Activated T-helper 2 cell treated with anti-CD3 and anti-CD28 coated beads, Interferon-gamma antibody, Interleukin-2, Interleukin-4, amounts not matched to agents 10 μg/mL and 5 μg/mL and 100 μg/mL, durations not matched to agents 14 hours and 24 hours and 36 hours (primary cell): ENCODE measurements at regions not wholly inside any gene's neighbourhood (a gene's known extent, or its start where the extent isn't known, plus 50 kb on each side); places are given as distances from the start of the nearest gene placed in this dataset.

Source experiments
- DNase-seq: peaks from one replicate; pipeline ENCODE4 v3.0.0; 2021; ENCODE audit warnings: low spot score
- H3K27ac Mint-ChIP-seq: one replicate; pipeline ENCODE4 v1.8.0; 2021; ENCODE audit warnings: mixed read lengths
- H3K27me3 Mint-ChIP-seq: one replicate; pipeline ENCODE4 v1.8.0; 2021; ENCODE audit warnings: low read depth, mixed read lengths
- H3K36me3 Mint-ChIP-seq: one replicate; pipeline ENCODE4 v1.8.0; 2021; ENCODE audit warnings: low read depth, mixed read lengths
- H3K4me1 Mint-ChIP-seq: one replicate; pipeline ENCODE4 v1.8.0; 2021; ENCODE audit warnings: low read depth, mixed read lengths
- H3K4me3 Mint-ChIP-seq: one replicate; pipeline ENCODE4 v1.8.0; 2021; ENCODE audit warnings: low read depth, mild to moderate bottlenecking, moderate library complexity, mixed read lengths
- H3K9me3 Mint-ChIP-seq: one replicate; pipeline ENCODE4 v1.8.0; 2021; ENCODE audit warnings: mixed read lengths
- intact Hi-C: fragments of 100-400 bp; cut with micrococcal nuclease; formaldehyde crosslinking; loops from one replicate; pipeline ENCODE4 v1.15.1; 2023

DNA sequence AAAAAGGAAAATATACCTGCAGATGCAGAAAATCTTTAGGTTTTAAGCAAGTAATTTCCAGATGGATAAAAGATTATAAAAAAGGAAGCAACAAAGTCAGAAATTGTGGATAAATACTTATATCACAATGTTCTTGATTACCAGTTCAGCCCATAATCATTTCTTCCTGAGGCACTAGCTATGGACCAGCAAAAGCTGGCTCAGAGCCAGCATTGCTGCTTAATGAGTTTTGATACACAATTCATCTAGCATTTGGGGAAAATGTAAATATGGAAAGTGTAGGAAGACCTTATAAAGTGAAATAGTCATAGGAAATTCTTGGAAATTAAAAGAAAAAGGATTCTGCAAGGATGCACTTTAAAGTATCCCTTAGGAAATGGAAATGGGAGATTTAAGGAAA, 168.3 kb upstream of the GBE1 start:
- intact Hi-C loops: no loop called here
- Mint-ChIP-seq H3K9me3 (no peaks in the 10 kb centered on the region), H3K27me3 (no peaks in the 10 kb centered on the region), H3K4me1 (no peaks in the 10 kb centered on the region), H3K27ac (no peak overlapping the region), H3K4me3 (no peak overlapping the region), H3K36me3 (no peaks in the 10 kb centered on the region)
- no peak for DNase-seq

DNA sequence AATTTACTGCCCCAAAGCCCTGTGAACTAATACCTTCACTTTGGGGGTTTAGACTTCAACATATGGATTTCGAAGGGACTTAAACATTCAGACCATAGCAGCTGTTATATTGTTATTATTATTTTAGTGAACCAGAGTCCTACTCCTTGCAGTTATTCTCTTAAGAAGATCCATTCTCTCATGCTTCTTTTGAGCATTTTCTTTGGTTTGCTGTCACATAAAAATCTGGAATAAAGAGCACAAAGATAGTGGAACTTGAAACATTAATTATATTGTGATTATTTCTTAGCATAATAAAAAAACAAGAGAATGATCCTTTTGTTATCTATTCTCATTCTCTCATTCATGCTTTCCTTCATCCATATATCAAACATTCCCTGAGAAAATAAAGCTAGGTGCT, 166.4 kb upstream of the GBE1 start:
- H3K27me3 Mint-ChIP-seq: no peaks in the 10 kb centered on the region
- H3K9me3 Mint-ChIP-seq: no peaks in the 10 kb centered on the region
- no peak for DNase-seq
- no peaks in the 10 kb centered on the region for H3K36me3 Mint-ChIP-seq
- no peak overlapping the region for H3K27ac Mint-ChIP-seq
- H3K4me3 Mint-ChIP-seq: no peak overlapping the region
- intact Hi-C loops: no loop called here
- H3K4me1 Mint-ChIP-seq: no peaks in the 10 kb centered on the region

DNA sequence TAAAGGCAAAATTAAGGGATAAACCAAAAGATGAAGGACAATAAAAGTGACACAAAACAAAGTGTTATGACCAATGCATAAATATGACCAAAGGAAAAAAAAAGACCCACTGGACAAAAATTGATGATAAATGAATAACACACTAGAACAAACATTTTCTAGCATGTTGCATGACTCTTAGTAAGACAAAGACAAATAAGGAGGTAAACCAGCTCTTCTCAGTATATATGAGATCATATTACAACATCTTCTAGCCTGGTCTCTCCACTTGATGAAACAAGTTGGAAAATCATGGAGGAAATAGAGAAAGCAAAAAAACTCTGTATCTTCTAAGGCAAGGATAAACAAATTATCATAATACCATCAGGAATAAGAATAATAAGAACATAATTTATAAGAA, 163.9 kb upstream of the GBE1 start:
- no peak overlapping the region for H3K27ac Mint-ChIP-seq
- H3K4me1 Mint-ChIP-seq: no peaks in the 10 kb centered on the region
- H3K27me3 Mint-ChIP-seq: no peaks in the 10 kb centered on the region
- no peak overlapping the region for H3K4me3 Mint-ChIP-seq
- no peaks in the 10 kb centered on the region for H3K36me3 Mint-ChIP-seq
- intact Hi-C loops: no loop called here
- no peaks in the 10 kb centered on the region for H3K9me3 Mint-ChIP-seq
- DNase-seq: no peak

DNA sequence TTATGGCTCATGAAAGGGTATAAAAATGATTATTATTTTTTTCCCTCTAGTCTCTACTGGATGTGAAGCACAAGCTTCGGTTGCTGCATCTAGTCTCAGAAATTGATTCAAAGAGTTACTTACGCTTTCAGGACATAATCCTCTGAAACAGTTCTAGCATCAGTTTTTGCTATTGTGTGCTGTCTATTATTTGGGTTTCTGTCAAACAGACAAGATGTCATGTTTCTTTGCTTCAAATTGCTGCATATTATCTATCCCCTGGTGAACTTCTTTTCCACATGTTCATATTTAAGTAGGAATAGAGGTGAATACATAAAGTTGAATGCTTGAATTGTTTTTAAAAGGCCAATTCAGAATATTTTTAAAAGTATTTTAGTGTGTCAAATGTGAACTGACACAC, 161.6 kb upstream of the GBE1 start:
- Mint-ChIP-seq H3K27ac (no peak overlapping the region), H3K27me3 (no peaks in the 10 kb centered on the region), H3K9me3 (no peaks in the 10 kb centered on the region), H3K4me1 (no peaks in the 10 kb centered on the region), H3K36me3 (no peaks in the 10 kb centered on the region), H3K4me3 (no peak overlapping the region)
- intact Hi-C loops: no loop called here
- no peak for DNase-seq

DNA sequence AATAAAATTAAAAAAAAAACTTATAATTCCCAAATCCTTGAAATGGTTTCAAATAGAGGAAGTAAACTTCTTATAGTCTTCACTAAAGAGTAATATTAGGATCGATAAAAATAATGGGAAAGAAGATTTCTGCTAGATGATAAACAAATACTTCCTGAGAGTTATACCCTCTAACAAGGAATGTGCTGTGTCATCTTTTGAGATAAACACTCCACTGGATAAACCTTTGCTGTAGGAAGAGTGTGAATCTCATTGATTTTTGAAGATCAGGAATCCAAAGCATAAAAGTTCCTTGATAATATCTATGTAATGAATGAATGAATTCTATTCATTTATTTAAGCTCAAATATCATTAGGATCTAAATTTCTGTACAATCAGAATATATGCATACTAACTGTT, 161.0 kb upstream of the GBE1 start:
- Mint-ChIP-seq H3K4me1 (no peaks in the 10 kb centered on the region), H3K27ac (no peak overlapping the region), H3K36me3 (no peaks in the 10 kb centered on the region), H3K9me3 (no peaks in the 10 kb centered on the region), H3K27me3 (no peaks in the 10 kb centered on the region), H3K4me3 (no peak overlapping the region)
- intact Hi-C loops: no loop called here
- DNase-seq: no peak

DNA sequence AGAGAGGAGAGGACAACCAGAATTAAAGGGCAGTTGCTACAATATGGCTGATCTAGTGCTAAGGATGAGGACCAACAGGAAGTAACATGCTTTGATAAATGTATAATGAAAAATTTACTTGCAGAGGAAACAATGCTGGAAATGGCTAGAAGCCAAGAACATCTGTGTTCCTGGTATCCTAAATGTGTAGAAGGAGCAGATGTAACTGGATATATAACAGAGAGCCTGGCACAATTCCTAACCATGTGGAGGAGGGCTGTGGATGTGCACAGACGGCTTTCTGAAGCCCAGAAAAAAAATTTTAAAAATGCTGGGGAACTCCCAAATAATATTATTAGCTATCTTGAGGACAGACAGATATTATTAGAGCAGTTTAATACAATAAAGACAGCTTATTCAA, 159.4 kb upstream of the GBE1 start:
- no peaks in the 10 kb centered on the region for H3K36me3 Mint-ChIP-seq
- DNase-seq: no peak
- no peak overlapping the region for H3K27ac Mint-ChIP-seq
- H3K4me3 Mint-ChIP-seq: no peak overlapping the region
- H3K9me3 Mint-ChIP-seq: no peaks in the 10 kb centered on the region
- intact Hi-C loops: no loop called here
- H3K4me1 Mint-ChIP-seq: no peaks in the 10 kb centered on the region
- no peaks in the 10 kb centered on the region for H3K27me3 Mint-ChIP-seq

DNA sequence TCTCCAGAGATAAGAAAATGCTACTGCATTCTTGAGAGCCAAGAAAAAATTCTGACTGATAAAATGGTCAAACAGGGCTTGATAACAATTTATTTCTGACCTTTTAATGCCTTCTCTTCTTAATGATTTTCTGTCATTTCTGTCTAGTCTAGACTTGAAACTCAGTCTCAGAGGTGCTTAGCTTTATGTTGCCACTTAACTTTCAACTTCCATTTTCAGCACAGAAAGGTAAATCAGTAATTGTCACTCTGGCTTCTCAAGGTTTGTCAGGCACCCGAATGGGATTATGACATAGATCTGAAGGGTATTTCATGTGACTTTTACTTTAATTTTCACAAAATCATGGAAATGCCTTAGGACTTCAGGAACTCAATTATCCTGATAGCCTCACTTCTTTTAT, 155.4 kb upstream of the GBE1 start:
- no peak for DNase-seq
- Mint-ChIP-seq H3K9me3 (no peaks in the 10 kb centered on the region), H3K27ac (no peak overlapping the region), H3K4me3 (no peak overlapping the region), H3K27me3 (no peaks in the 10 kb centered on the region), H3K36me3 (no peaks in the 10 kb centered on the region), H3K4me1 (no peaks in the 10 kb centered on the region)
- intact Hi-C loops: no loop called here

DNA sequence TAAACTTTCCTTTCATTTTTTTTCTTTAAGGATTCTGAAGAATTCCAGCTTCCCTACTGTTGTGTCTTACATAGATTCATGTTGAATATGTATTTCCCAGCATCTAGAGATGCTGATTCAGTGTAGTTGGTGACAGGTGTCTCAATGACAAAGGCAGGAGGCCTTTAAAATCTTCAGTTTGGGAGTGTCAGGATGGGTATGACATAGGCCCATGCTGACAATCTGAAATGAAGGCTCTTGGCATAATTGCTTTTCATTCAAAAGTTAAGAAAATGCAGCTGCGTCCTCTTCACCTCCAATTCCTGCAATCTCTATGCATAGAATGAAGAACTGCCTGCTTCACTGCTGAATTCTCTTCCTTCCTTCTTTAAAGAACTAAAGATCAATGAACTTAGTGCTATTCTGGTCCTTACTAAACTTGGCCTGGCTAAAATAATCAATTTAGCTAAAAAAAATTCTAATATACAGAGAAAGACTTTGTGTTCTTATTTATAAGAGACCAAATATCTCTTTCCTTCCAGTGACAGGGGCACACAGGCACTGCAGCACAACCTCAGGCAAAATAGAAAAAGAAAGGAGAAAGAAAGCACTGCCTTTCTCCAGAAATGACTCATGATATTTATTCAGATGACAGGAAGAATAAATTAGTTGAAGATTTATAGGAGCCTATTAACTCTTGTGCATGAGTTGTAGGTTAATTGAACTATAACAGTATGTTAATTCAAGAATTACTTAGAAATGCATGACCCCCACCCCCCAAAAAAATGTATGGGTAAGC, 152.6 kb upstream of the GBE1 start:
- DNase-seq: no peak
- H3K36me3 Mint-ChIP-seq: no peaks in the 10 kb centered on the region
- H3K4me1 Mint-ChIP-seq: no peaks in the 10 kb centered on the region
- no peaks in the 10 kb centered on the region for H3K27me3 Mint-ChIP-seq
- no peak overlapping the region for H3K27ac Mint-ChIP-seq
- no peaks in the 10 kb centered on the region for H3K9me3 Mint-ChIP-seq
- intact Hi-C loops: no loop called here
- no peak overlapping the region for H3K4me3 Mint-ChIP-seq

DNA sequence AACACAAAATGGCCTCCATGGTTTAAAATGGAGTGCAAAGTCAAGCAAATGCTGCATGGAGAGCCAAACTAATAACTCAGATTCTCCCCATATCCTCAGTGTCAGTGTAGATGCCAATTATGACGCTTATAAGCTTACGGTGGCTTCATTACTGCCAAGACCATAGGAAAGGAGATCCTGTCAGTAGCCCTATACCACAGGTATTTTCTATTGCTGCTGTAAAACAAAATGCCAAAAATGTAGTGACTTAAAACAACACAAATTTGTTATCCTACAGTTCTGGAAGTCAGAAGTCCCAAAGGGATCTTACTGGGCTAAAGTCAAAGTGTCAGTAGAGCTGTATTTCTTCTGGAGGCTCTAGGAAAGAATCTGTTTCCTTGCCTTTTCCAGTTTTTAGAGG, 149.8 kb upstream of the GBE1 start:
- no peaks in the 10 kb centered on the region for H3K4me1 Mint-ChIP-seq
- intact Hi-C loops: no loop called here

DNA sequence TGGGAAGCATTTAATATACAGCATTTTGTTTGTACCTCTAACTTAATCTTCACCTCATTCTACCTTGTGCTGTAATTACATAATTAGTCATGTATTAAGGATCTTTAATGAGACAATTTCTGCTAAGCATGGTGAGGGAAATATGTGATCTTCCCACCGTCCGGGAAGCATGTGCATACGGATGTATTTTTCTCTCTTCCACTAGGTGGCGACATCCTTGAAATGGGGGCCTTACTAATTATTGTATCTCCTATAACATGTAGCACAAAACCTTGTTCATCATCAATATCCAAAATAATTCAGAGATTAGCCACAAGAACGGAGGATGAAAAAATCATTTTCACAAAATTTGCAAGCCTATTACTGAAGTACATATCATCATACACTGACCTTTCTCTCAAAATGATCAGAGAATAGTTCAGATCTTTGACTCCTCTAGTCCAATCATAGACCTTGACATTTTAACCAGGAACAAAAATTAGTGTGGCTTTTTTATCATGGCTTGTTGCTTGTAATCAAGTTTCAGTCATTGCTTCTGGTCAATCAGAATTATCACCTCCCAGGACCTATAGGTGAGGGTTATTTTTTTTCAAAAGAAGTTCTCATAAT, 148.9 kb upstream of the GBE1 start:
- no peak for DNase-seq

More for the DNA sequence above, 149.8 kb upstream of the GBE1 start:
- no peak overlapping the region for H3K27ac Mint-ChIP-seq
- H3K9me3 Mint-ChIP-seq: no peaks in the 10 kb centered on the region
- no peak for DNase-seq
- H3K4me3 Mint-ChIP-seq: no peak overlapping the region
- no peaks in the 10 kb centered on the region for H3K27me3 Mint-ChIP-seq
- H3K36me3 Mint-ChIP-seq: no peaks in the 10 kb centered on the region

DNA sequence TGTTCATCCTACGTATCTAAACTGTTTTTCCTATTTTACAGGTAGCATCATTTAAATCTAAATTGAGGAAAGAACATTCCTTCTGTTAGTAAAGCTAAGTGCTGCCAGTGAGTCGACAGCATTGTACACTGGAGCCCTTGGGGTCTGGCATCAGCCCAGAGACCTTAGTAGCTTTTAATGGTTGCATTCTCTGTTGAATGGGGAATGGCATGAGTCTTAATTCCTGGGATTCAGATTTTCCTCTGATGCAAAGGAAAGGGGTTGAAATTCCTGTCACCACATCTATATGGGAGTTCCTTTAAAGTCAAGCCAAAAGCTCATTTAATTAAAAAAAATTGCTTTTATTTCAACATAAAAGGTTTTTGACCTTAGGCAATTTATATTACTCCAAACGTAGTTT, 148.4 kb upstream of the GBE1 start:
- Mint-ChIP-seq H3K27ac (no peak overlapping the region), H3K27me3 (no peaks in the 10 kb centered on the region), H3K9me3 (no peaks in the 10 kb centered on the region), H3K36me3 (no peaks in the 10 kb centered on the region), H3K4me3 (no peak overlapping the region), H3K4me1 (no peaks in the 10 kb centered on the region)
- no peak for DNase-seq
- intact Hi-C loops: no loop called here

More for the DNA sequence above, 148.9 kb upstream of the GBE1 start:
- Mint-ChIP-seq H3K4me1 (no peaks in the 10 kb centered on the region), H3K9me3 (no peaks in the 10 kb centered on the region), H3K27ac (no peak overlapping the region), H3K27me3 (no peaks in the 10 kb centered on the region), H3K4me3 (no peak overlapping the region), H3K36me3 (no peaks in the 10 kb centered on the region)
- intact Hi-C loops: no loop called here

DNA sequence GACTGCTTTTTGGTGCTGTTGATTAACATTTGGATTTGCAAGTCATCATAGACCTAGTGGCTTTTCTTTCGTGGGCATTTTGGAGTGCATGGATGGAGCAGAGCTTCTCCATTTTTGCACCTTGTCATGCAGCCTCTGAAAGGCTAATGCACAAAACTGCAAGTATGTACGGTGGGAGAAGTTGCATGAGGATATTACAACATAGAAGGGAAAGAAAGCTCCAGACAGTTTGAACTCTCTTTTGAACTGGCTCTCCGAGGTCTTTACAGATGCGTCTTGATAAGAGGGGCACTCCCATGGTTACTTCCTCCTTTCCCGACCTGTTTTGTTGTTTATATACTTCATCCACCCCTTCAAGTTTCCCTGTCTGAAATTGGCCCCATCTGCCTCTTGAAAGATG, 147.1 kb upstream of the GBE1 start:
- H3K4me3 Mint-ChIP-seq: no peak overlapping the region
- no peaks in the 10 kb centered on the region for H3K9me3 Mint-ChIP-seq
- no peaks in the 10 kb centered on the region for H3K27me3 Mint-ChIP-seq
- no peaks in the 10 kb centered on the region for H3K4me1 Mint-ChIP-seq
- intact Hi-C loops: no loop called here
- no peak overlapping the region for H3K27ac Mint-ChIP-seq
- H3K36me3 Mint-ChIP-seq: no peaks in the 10 kb centered on the region
- DNase-seq: no peak

DNA sequence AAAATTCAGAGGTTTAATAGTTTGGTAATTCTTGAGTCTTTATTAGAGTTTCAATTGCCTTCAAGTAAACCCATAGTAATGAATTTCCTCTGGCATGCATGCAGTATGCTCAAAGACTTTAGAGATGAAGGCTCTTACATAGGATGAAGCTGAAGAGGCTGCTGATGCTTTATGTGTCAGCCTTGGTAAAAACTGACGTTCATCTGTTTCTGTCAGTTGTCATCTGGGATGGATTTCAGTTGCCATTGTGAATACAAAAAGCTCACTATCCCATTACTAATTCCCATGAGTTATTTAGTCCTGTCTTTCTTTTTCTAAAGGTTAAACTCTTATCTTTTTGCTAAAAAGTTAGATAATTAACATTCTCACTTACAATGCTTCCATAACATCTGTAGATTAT, 136.9 kb upstream of the GBE1 start:
- no peaks in the 10 kb centered on the region for H3K36me3 Mint-ChIP-seq
- H3K4me1 Mint-ChIP-seq: no peaks in the 10 kb centered on the region
- H3K27ac Mint-ChIP-seq: no peak overlapping the region
- no peaks in the 10 kb centered on the region for H3K9me3 Mint-ChIP-seq
- H3K4me3 Mint-ChIP-seq: no peak overlapping the region
- intact Hi-C loops: no loop called here
- no peaks in the 10 kb centered on the region for H3K27me3 Mint-ChIP-seq
- no peak for DNase-seq
